ENCODE measurements at regions not wholly inside any gene's neighbourhood (a gene's known extent, or its start where the extent isn't known, plus 50 kb on each side); places are given as distances from the start of the nearest gene placed in this dataset.

DNA sequence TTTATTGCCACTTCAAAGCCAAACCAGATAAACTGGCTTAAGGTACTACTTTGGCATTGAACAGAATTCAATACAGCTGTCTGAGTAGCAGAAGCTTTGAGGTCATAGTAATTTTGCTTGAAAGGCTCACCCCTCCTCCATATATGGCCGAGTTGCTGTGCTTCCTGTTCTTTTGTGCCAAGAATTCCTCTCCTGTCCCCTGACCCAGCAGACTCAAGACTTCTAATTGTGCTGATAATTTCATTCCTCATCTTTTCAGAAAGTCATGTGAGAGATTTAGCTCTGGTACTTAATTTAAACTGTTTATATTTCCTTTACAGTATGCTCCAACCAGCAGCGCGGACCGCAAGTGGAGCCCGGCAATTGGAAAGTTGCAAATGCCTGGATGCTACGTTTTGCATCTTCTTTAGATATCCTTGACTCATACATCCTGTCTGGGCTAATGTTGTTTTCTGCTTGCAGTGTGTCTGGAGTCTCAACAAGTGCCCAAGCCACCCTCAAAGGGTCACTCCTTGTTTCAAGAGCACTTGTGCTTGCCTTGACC lies 373.4 kb downstream of the PDGFC start:
- DNase-seq: no peak
- TF ChIP-seq, protein P1, sequence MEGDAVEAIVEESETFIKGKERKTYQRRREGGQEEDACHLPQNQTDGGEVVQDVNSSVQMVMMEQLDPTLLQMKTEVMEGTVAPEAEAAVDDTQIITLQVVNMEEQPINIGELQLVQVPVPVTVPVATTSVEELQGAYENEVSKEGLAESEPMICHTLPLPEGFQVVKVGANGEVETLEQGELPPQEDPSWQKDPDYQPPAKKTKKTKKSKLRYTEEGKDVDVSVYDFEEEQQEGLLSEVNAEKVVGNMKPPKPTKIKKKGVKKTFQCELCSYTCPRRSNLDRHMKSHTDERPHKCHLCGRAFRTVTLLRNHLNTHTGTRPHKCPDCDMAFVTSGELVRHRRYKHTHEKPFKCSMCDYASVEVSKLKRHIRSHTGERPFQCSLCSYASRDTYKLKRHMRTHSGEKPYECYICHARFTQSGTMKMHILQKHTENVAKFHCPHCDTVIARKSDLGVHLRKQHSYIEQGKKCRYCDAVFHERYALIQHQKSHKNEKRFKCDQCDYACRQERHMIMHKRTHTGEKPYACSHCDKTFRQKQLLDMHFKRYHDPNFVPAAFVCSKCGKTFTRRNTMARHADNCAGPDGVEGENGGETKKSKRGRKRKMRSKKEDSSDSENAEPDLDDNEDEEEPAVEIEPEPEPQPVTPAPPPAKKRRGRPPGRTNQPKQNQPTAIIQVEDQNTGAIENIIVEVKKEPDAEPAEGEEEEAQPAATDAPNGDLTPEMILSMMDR (IDR thresholded peaks at IDR 0.05): no peak
- Mint-ChIP-seq H3K4me3 (no peak overlapping the region), H3K4me1 (peaks cover 12% of the 10 kb centered on the region), H3K9me3 (peaks cover 33% of the 10 kb centered on the region), H3K27me3 (ENCODE audit: low read depth, poor library complexity) (peaks cover 3% of the 10 kb centered on the region), H3K36me3 (ENCODE audit: low read depth) (peaks cover 22% of the 10 kb centered on the region), H3K27ac (peak overlapping the region; percentile 24)

DNA sequence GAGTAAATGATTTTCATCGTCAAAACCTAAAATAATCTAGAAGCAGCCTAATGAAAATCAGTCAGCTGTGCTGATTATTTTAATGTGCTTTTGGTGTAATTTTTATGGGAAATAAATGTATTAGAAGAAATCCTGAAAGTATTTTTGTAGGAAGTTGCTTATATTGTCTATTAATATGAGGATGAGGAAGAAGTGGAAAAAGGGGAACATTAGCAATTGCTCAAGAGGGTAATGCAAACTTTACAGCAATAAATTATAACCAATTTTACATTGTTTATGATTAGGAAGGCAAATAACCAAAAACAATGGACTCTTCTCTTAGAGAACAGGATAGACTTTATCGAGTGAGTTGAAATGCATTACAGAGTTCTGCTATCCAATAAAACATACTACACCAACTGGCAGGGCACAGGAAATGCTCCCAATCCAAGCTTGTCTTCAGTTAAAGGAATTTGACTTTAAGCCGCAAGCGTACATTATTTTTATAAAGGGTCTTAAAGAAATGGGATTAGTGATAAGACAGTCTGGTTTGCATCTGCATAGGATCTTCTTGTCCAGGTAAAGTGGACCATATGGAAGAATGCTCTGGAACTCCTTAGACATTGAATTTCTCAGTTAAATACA lies 374.8 kb downstream of the PDGFC start:
- DNase-seq: no peak
- TF ChIP-seq, protein P1 (IDR thresholded peaks at IDR 0.05): no peak
- peaks cover 12% of the 10 kb centered on the region for H3K4me1 Mint-ChIP-seq
- peaks cover 21% of the 10 kb centered on the region for H3K36me3 Mint-ChIP-seq (ENCODE audit: low read depth)
- peaks cover 24% of the 10 kb centered on the region for H3K9me3 Mint-ChIP-seq
- H3K4me3 Mint-ChIP-seq: no peak overlapping the region
- no peak overlapping the region for H3K27ac Mint-ChIP-seq
- peaks cover 3% of the 10 kb centered on the region for H3K27me3 Mint-ChIP-seq (ENCODE audit: low read depth, poor library complexity)

- Mint-ChIP-seq H3K4me1 (peaks cover 12% of the 10 kb centered on the region), H3K4me3 (no peak overlapping the region), H3K36me3 (ENCODE audit: low read depth) (peaks cover 13% of the 10 kb centered on the region), H3K9me3 (peaks cover 16% of the 10 kb centered on the region), H3K27me3 (ENCODE audit: low read depth, poor library complexity) (peaks cover 3% of the 10 kb centered on the region), H3K27ac (no peak overlapping the region)
- DNase-seq: no peak
- TF ChIP-seq, protein P1 (IDR thresholded peaks at IDR 0.05): no peak
These were observed 375.6 kb downstream of the PDGFC start for GRCh38 chr4:156596026-156596425.

DNA sequence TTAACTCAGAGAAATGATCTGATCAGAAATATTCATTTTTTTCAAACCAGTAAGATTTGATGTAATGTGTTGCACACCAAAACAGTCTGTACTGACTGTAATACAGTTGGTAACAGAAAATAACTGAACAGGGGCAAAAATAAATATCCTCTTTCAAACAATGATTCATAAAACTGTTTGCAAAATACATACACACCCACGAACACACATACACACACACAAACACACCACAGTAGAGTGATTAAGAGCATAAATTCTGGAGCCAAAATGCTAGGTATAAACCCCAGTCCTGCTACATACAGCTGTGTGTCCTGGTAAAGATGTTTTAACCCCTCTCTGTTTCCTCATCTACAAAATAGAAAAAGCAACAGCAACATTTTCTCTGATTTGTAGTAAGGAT lies 376.6 kb downstream of the PDGFC start:
- no peak overlapping the region for H3K27ac Mint-ChIP-seq
- peaks cover 5% of the 10 kb centered on the region for H3K36me3 Mint-ChIP-seq (ENCODE audit: low read depth)
- H3K9me3 Mint-ChIP-seq: peaks cover 6% of the 10 kb centered on the region
- no peak for DNase-seq
- H3K27me3 Mint-ChIP-seq (ENCODE audit: low read depth, poor library complexity): peaks cover 3% of the 10 kb centered on the region
- H3K4me1 Mint-ChIP-seq: peaks cover 12% of the 10 kb centered on the region
- H3K4me3 Mint-ChIP-seq: no peak overlapping the region
- TF ChIP-seq, protein P1 (IDR thresholded peaks at IDR 0.05): no peak

DNA sequence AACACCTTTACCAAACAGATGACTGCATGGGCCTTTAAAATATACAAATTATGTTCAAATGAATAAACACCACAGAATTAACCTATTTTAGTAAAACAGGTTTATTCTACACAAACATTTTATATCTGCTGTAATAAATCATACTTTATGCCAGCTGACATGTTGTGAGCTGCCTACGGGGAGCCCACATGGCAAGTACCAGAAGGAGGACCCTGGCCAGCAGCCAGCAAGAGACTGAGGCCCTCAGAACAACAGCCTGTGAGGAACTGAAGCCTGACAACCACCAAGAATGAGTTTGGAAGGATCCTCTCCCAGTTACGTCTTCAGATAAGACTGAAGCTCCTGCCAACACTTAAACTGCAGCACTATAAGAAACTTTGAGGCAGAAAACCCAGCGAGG lies 377.0 kb downstream of the PDGFC start:
- Mint-ChIP-seq H3K4me3 (no peak overlapping the region), H3K27ac (no peak overlapping the region), H3K27me3 (ENCODE audit: low read depth, poor library complexity) (peaks cover 3% of the 10 kb centered on the region), H3K9me3 (peaks cover 3% of the 10 kb centered on the region), H3K36me3 (ENCODE audit: low read depth) (peaks cover 3% of the 10 kb centered on the region), H3K4me1 (peaks cover 12% of the 10 kb centered on the region)
- DNase-seq: no peak
- TF ChIP-seq, protein P1 (IDR thresholded peaks at IDR 0.05): no peak

- Mint-ChIP-seq H3K4me1 (peaks cover 9% of the 10 kb centered on the region), H3K4me3 (no peak overlapping the region), H3K9me3 (no peaks in the 10 kb centered on the region), H3K36me3 (ENCODE audit: low read depth) (no peaks in the 10 kb centered on the region), H3K27ac (no peak overlapping the region), H3K27me3 (ENCODE audit: low read depth, poor library complexity) (peaks cover 3% of the 10 kb centered on the region)
- TF ChIP-seq, protein P1 (IDR thresholded peaks at IDR 0.05): no peak
- no peak for DNase-seq
These were observed 378.1 kb downstream of the PDGFC start for GRCh38 chr4:156593464-156593863.
